Prostate gland (tissue), 2 donors: ENCODE measurements at regions not wholly inside any gene's neighbourhood (a gene's known extent, or its start where the extent isn't known, plus 50 kb on each side); places are given as distances from the start of the nearest gene placed in this dataset.
"Not testable (repeated sequence)": the region's sequence is repeated elsewhere in the genome, so short reads cannot be mapped to it uniquely, and the experiment has no call there.

Source experiments
- DNase-seq: peaks from one replicate; pipeline ENCODE4 v3.0.0-alpha.2; 2019; ENCODE audit warnings: low spot score
- H3K27ac ChIP-seq, 2 donors: fragments of 200-600 bp; sonication (generic); 2 replicates each; pipeline ENCODE4 v1.5.1; 2017 to 2019
- H3K27me3 ChIP-seq: fragments of 200-600 bp; sonication (generic); replicated peaks from 2 replicates; pipeline ENCODE4 v1.5.1; 2019; ENCODE audit not compliant: insufficient read depth
- H3K36me3 ChIP-seq, 2 donors: fragments of 200-600 bp; sonication (generic); 1 replicate in 1 of 2; 2 replicates in 1 of 2; pipeline versions ENCODE4 v1.5.1 to v1.8.1; 2017 to 2019
- H3K4me1 ChIP-seq: fragments of 200-600 bp; sonication (generic); replicated peaks from 2 replicates; pipeline ENCODE4 v1.5.1; 2019
- H3K4me3 ChIP-seq, 2 donors: fragments of 200-600 bp; sonication (generic); 2 replicates each; pipeline ENCODE4 v1.5.1; 2017 to 2019
- H3K9me3 ChIP-seq: fragments of 200-600 bp; sonication (generic); 2 replicates; pipeline ENCODE4 v1.5.1; 2017
- CTCF ChIP-seq, 4 experiments: fragments of 200-600 bp in 2 of 4; fragments of 450-650 bp in 2 of 4; sonication (generic) in 2 of 4; IDR thresholded peaks; 1 replicate in 3 of 4; 2 replicates in 1 of 4; pipeline ENCODE4 v1.5.1; 2016 to 2019; ENCODE audit warnings: antibody characterized with exemption in 4 of 4, mild to moderate bottlenecking in 2 of 4, moderate library complexity in 2 of 4
- POLR2A ChIP-seq: fragments of 450-650 bp; IDR thresholded peaks from one replicate; pipeline ENCODE4 v1.6.1; 2016; ENCODE audit warnings: antibody characterized with exemption, mild to moderate bottlenecking
- POLR2AphosphoS5 ChIP-seq: sonication (generic); formaldehyde crosslinking; IDR thresholded peaks from one replicate; pipeline ENCODE4 v1.6.1; 2017; ENCODE audit warnings: antibody characterized with exemption
- WGBS: methylation state at CpG from one replicate; pipeline ENCODE4 v1.1.5; 2018; 5-methylcytosine and 5-hydroxymethylcytosine counted together
- intact Hi-C: fragments of 100-400 bp; cut with DNase I; formaldehyde crosslinking; loops from one replicate; pipeline ENCODE4 v1.14.2; 2022

- 77% methylated on average over 2 of the region's 2 CpGs for WGBS
- Histone ChIP-seq H3K36me3 (no peaks in the 10 kb centered on the region), H3K27ac (no peak overlapping the region)
Measured at GRCh38 chr1:96214982-96215381, 506.6 kb upstream of the PTBP2 start.

GRCh38 chr1:96220651-96221050, 500.9 kb upstream of the PTBP2 start:
- H3K9me3 ChIP-seq = no peaks in the 10 kb centered on the region
- DNase-seq = no peak
- intact Hi-C loops = no loop called here
- H3K27ac ChIP-seq = no peak overlapping the region
- no peaks in the 10 kb centered on the region for H3K27me3 ChIP-seq
- TF ChIP-seq CTCF (IDR thresholded peaks at IDR 0.05) (no peak), POLR2AphosphoS5 (no peak), POLR2A (no peak)
- 45% methylated on average over 3 of the region's 3 CpGs for WGBS
- H3K4me3 ChIP-seq = no peak overlapping the region
- H3K36me3 ChIP-seq = no peaks in the 10 kb centered on the region
- H3K4me1 ChIP-seq = no peaks in the 10 kb centered on the region

More at GRCh38 chr1:96214982-96215381, 506.6 kb upstream of the PTBP2 start:
- no peaks in the 10 kb centered on the region for H3K27me3 ChIP-seq
- no peak for DNase-seq
- no peak overlapping the region for H3K4me3 ChIP-seq
- H3K9me3 ChIP-seq = no peaks in the 10 kb centered on the region
- TF ChIP-seq POLR2A (no peak), CTCF (IDR thresholded peaks at IDR 0.05) (no peak)
- intact Hi-C loops = no loop called here
- no peaks in the 10 kb centered on the region for H3K4me1 ChIP-seq

GRCh38 chr1:96222701-96223100, 498.9 kb upstream of the PTBP2 start:
- Histone ChIP-seq H3K27me3 (no peaks in the 10 kb centered on the region), H3K4me1 (no peaks in the 10 kb centered on the region), H3K4me3 (no peak overlapping the region), H3K27ac (no peak overlapping the region), H3K36me3 (no peaks in the 10 kb centered on the region), H3K9me3 (no peaks in the 10 kb centered on the region)
- WGBS = 71% methylated on average over 2 of the region's 2 CpGs
- intact Hi-C loops = no loop called here
- DNase-seq = no peak
- TF ChIP-seq POLR2AphosphoS5 = no peak
- TF ChIP-seq POLR2A = no peak
- no peak for TF ChIP-seq CTCF (IDR thresholded peaks at IDR 0.05)

GRCh38 chr1:96224229-96224628, 497.4 kb upstream of the PTBP2 start:
- H3K4me1 ChIP-seq, H3K27me3 ChIP-seq, H3K4me3 ChIP-seq, DNase-seq, intact Hi-C loops, H3K27ac ChIP-seq, H3K9me3 ChIP-seq, H3K36me3 ChIP-seq: not testable (repeated sequence)
- 88% methylated on average over 10 of the region's 20 CpGs for WGBS

GRCh38 chr1:96233422-96233821, 488.2 kb upstream of the PTBP2 start:
- H3K4me3 ChIP-seq = no peak overlapping the region
- H3K4me1 ChIP-seq = no peaks in the 10 kb centered on the region
- H3K36me3 ChIP-seq = no peaks in the 10 kb centered on the region
- no peak for TF ChIP-seq CTCF (IDR thresholded peaks at IDR 0.05)
- no peak for TF ChIP-seq POLR2AphosphoS5
- no peak for TF ChIP-seq POLR2A
- H3K9me3 ChIP-seq = no peaks in the 10 kb centered on the region
- DNase-seq = no peak
- WGBS = 84% methylated on average over 3 of the region's 3 CpGs
- H3K27ac ChIP-seq = no peak overlapping the region
- intact Hi-C loops = loop anchor here (10.0 kb wide), 2 partner anchors 919 to 1821 kb away; no protein-coding TSS in a partner anchor
- no peaks in the 10 kb centered on the region for H3K27me3 ChIP-seq
